Sigmoid colon (tissue), 6 donors: ENCODE measurements at regions not wholly inside any gene's neighbourhood (a gene's known extent, or its start where the extent isn't known, plus 50 kb on each side); places are given as distances from the start of the nearest gene placed in this dataset.
"Not testable (repeated sequence)": the region's sequence is repeated elsewhere in the genome, so short reads cannot be mapped to it uniquely, and the experiment has no call there.

Experiments
- DNase-seq: peaks from one replicate; pipeline ENCODE4 v3.0.0-alpha.2; 2019
- H3K27ac ChIP-seq, 4 donors: fragments of 200-600 bp; sonication (generic); one replicate each; pipeline ENCODE4 v1.5.1; 2016 to 2019; ENCODE audit warnings: mild to moderate bottlenecking in 1 of 4
- H3K27me3 ChIP-seq, 3 donors: fragments of 200-600 bp; sonication (generic); one replicate each; pipeline ENCODE4 v1.5.1; 2019; ENCODE audit warnings: mild to moderate bottlenecking in 1 of 3
- H3K36me3 ChIP-seq, 4 donors: fragments of 200-600 bp; sonication (generic); one replicate each; pipeline ENCODE4 v1.5.1; 2016 to 2019
- H3K4me1 ChIP-seq, 4 donors: fragments of 200-600 bp; sonication (generic); one replicate each; pipeline ENCODE4 v1.5.1; 2017 to 2019
- H3K4me3 ChIP-seq, 4 donors: fragments of 200-600 bp; sonication (generic); one replicate each; pipeline ENCODE4 v1.5.1; 2017 to 2019; ENCODE audit warnings: mild to moderate bottlenecking in 2 of 4, moderate library complexity in 1 of 4
- H3K9me3 ChIP-seq, 4 donors: fragments of 200-600 bp in 3 of 4; sonication (generic) in 3 of 4; one replicate each; pipeline versions ENCODE4 v1.5.1 to v1.6.1; 2013 to 2019
- CTCF ChIP-seq, 4 experiments: fragments of 450-650 bp in 3 of 4; fragments of 200-600 bp in 1 of 4; IDR thresholded peaks; one replicate each; pipeline ENCODE4 v1.5.1; 2016 to 2019; ENCODE audit warnings: antibody characterized with exemption in 4 of 4, mild to moderate bottlenecking in 3 of 4, moderate library complexity in 2 of 4
- POLR2AphosphoS5 ChIP-seq, 4 donors: sonication (generic); formaldehyde crosslinking; IDR thresholded peaks; one replicate each; pipeline ENCODE4 v1.6.1; 2017; ENCODE audit warnings: antibody characterized with exemption in 4 of 4
- WGBS, 2 donors: extraction: QIAGEN DNeasy Blood & Tissue Kit; methylation state at CpG; one replicate each; pipeline ENCODE4 v1.1.7; 2013; 5-methylcytosine and 5-hydroxymethylcytosine counted together
- intact Hi-C: fragments of 100-400 bp; cut with DNase I; formaldehyde crosslinking; loops from one replicate; pipeline ENCODE4 v1.15.1; 2023
- donor health status: healthy with polysubstance abuse.
- donor health status: healthy.

DNA sequence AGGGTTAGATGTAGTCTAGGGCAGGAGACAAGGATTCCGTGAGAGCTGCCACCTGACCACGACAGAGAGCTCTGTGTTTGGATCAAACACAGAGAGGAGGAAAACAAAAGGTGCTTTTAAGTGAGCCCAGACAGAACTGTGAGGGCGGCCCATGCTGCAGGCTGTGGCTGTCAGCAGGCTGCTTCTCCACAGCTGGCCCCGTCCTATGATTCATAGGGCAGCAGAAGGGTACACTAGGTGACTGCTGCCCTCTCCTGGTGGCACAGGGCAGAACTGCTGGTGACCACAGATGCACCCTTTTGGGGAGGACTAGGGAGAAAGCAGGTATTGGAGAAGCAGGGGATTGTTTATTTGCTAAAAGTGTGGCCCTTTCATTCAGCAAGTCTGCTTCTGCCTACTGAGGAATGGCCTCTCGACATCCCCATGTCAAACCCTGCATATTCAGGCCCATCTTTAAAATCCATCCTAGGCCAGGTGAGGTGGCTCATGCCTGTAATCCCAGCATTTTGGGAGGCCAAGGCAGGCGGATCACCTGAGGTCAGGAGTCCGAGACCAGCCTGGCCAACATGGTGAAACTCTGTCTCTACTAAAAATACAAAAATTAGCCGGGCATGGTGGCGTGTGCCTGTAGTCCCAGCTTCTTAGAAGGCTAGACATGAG lies 234.4 kb upstream of the FRG2C start:
- 57 to 71% methylated on average over 9 of the region's 9 CpGs for WGBS, 2 donors
- intact Hi-C loops, result loop anchor here (2.0 to 10.0 kb wide), 2 partner anchors 135 to 355 kb away; partner anchors contain the start of gene ZNF717
- H3K4me3 ChIP-seq, H3K27me3 ChIP-seq, H3K9me3 ChIP-seq: not testable (repeated sequence)
- Histone ChIP-seq H3K27ac (peak overlapping the region in 2 of 4 donors; percentile 14 to 18), H3K36me3 (peaks cover 0 to 35% (median 2%) of the 10 kb centered on the region in 4 donors), H3K4me1 (peaks cover 0 to 14% (median 9%) of the 10 kb centered on the region in 4 donors)
- DNase-seq, result peak; percentile 86
- TF ChIP-seq CTCF (IDR thresholded peaks at IDR 0.05), result peak; percentile 57 to 86 (median 74)

GRCh38 chr3:75430406-75430805 lies 233.7 kb upstream of the FRG2C start:
- Histone ChIP-seq H3K4me1 (peaks cover 0 to 14% (median 9%) of the 10 kb centered on the region in 4 donors), H3K36me3 (peaks cover 0 to 31% (median 2%) of the 10 kb centered on the region in 4 donors)
- H3K9me3 ChIP-seq, H3K27ac ChIP-seq, DNase-seq, H3K27me3 ChIP-seq, H3K4me3 ChIP-seq: not testable (repeated sequence)
- WGBS, 2 donors, result 88 to 91% methylated on average over 7 of the region's 7 CpGs
- intact Hi-C loops, result loop anchor here (10.0 kb wide), 1 partner anchor 354 kb away; the partner anchor contains the start of gene ZNF717

DNA sequence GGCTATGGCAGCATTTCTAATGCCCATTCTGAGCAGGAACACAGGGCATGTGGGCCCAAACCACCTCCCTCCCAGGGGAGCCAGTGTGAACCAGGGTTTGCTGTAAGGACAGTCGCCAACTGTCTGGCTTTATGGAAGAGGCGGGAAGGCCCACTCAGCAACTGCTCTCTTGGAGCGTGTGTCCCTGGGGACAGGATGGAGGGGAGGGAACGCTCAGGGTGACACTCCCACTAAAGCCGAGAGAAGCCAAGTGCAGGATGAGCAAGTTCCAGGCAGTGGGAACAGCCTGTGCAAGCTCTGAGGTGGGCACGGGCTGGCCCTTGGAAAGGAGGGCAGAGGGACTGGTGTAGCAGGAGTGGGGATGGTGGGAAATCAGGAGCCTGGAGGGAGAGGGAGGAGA lies 233.0 kb upstream of the FRG2C start:
- not testable (repeated sequence) for DNase-seq, H3K9me3 ChIP-seq, H3K4me3 ChIP-seq, H3K27ac ChIP-seq, H3K27me3 ChIP-seq
- WGBS, 2 donors, result 84 to 88% methylated on average over 6 of the region's 6 CpGs
- peaks cover 0 to 24% (median 1%) of the 10 kb centered on the region in 4 donors for H3K36me3 ChIP-seq
- peaks cover 0 to 19% (median 10%) of the 10 kb centered on the region in 4 donors for H3K4me1 ChIP-seq
- intact Hi-C loops, result loop anchor here (10.0 kb wide), 1 partner anchor 354 kb away; the partner anchor contains the start of gene ZNF717

DNA sequence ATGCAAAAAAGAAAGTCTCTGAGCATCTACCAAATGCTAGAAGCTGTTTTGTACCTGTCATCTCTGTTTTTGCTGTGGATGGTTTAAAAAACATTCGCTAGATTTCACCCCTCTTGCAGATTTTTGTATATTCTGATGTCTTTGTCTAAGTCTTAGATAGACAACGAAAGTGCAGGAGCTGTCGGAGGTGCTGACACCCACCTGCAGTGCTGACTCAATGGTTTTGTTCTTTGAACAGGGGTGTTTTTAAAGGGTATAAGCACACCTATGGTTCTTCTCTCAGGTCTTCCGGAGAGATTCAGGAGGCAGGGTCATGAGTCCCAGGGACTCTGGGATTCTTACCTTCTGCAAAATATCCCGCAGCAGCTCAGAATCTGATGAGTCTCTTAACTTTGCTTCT lies 231.7 kb upstream of the FRG2C start:
- not testable (repeated sequence) for DNase-seq, H3K27me3 ChIP-seq, H3K4me3 ChIP-seq, H3K9me3 ChIP-seq
- Histone ChIP-seq H3K36me3 (peaks cover 0 to 13% (median 0%) of the 10 kb centered on the region in 4 donors), H3K4me1 (peaks cover 0 to 23% (median 12%) of the 10 kb centered on the region in 4 donors), H3K27ac (peak overlapping the region in 1 of 4 donors; percentile 91)
- 94 to 97% methylated on average over 5 of the region's 5 CpGs for WGBS, 2 donors
- intact Hi-C loops, result loop anchor here (10.0 kb wide), 1 partner anchor 352 kb away; the partner anchor contains the start of gene ZNF717

DNA sequence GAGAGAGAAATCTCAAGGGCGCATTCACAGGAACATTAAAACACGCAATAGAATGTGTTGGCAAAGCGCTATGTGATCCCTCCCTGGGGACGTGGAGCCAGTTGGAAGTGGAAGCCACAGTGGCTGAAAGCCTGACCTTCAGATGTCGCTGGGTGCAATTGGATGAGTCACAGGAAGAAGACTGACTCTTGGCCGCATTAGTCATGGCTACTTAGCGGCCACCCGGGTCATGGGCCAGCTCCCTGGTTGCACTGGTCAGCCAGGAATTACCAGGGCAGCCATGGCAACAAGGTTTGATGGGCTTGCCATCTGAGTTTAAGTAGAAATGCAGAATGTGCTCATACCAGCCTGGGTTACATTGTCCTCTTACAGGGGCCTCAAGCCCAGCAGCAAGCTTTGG lies 231.2 kb upstream of the FRG2C start:
- Histone ChIP-seq H3K27ac (peak overlapping the region in 3 of 4 donors; percentile 46 to 91 (median 89)), H3K4me1 (peaks cover 0 to 23% (median 12%) of the 10 kb centered on the region in 4 donors)
- H3K27me3 ChIP-seq, H3K36me3 ChIP-seq, H3K9me3 ChIP-seq, H3K4me3 ChIP-seq: not testable (repeated sequence)
- peak; percentile 77 for DNase-seq
- 70 to 82% methylated on average over 8 of the region's 8 CpGs for WGBS, 2 donors
- TF ChIP-seq POLR2AphosphoS5 (IDR thresholded peaks at IDR 0.05), result peak in 2 of 4 donors; percentile 48 to 56
- intact Hi-C loops, result loop anchor here (10.0 kb wide), 1 partner anchor 352 kb away; the partner anchor contains the start of gene ZNF717

- H3K27ac ChIP-seq, result peak overlapping the region in 3 of 4 donors; percentile 46 to 91 (median 89)
- not testable (repeated sequence) for H3K36me3 ChIP-seq, H3K9me3 ChIP-seq, H3K27me3 ChIP-seq, DNase-seq, H3K4me3 ChIP-seq
- peaks cover 0 to 23% (median 12%) of the 10 kb centered on the region in 4 donors for H3K4me1 ChIP-seq
- 88 to 94% methylated on average over 2 to 3 of the region's 3 CpGs for WGBS, 2 donors
- intact Hi-C loops, result loop anchor here (10.0 kb wide), 1 partner anchor 352 kb away; the partner anchor contains the start of gene ZNF717
Observed at GRCh38 chr3:75433295-75433694, 230.8 kb upstream of the FRG2C start.

- peaks cover 0 to 23% (median 11%) of the 10 kb centered on the region in 4 donors for H3K4me1 ChIP-seq
- intact Hi-C loops, result loop anchor here (10.0 kb wide), 1 partner anchor 350 kb away; the partner anchor contains the start of gene ZNF717
- peak overlapping the region; percentile 87 to 91 (median 88) for H3K27ac ChIP-seq
- not testable (repeated sequence) for DNase-seq, H3K36me3 ChIP-seq, H3K9me3 ChIP-seq, H3K27me3 ChIP-seq
- WGBS, 2 donors, result 1 to 3% methylated on average over 32 of the region's 32 CpGs
- peak overlapping the region; percentile 77 to 91 (median 84) for H3K4me3 ChIP-seq
Observed at GRCh38 chr3:75434276-75434912, 229.7 kb upstream of the FRG2C start.
